ENCODE measurements at regions not wholly inside any gene's neighbourhood (a gene's known extent, or its start where the extent isn't known, plus 50 kb on each side); places are given as distances from the start of the nearest gene placed in this dataset.

GRCh38 chr4:66023061-66023460 lies 352.8 kb upstream of the EPHA5 start:
- H3K36me3 ChIP-seq: no peaks in the 10 kb centered on the region
- H3K27me3 ChIP-seq: no peaks in the 10 kb centered on the region
- no peak overlapping the region for H3K27ac ChIP-seq
- DNase-seq: no peak
- 20 to 37% (median 27%) methylated on average over 1 of the region's 1 CpG for WGBS, 5 donors
- intact Hi-C loops (cut with DNase I; ENCODE audit: low total_unique reads): no loop called here
- H3K4me3 ChIP-seq: no peak overlapping the region
- H3K9me3 ChIP-seq: peaks cover 0 to 5% (median 0%) of the 10 kb centered on the region in 4 donors
- no peak for TF ChIP-seq CTCF (IDR thresholded peaks at IDR 0.05)
- TF ChIP-seq EP300 (IDR thresholded peaks at IDR 0.05): no peak
- TF ChIP-seq POLR2A (IDR thresholded peaks at IDR 0.05): no peak
- TF ChIP-seq POLR2AphosphoS5 (IDR thresholded peaks at IDR 0.05): no peak
- no peaks in the 10 kb centered on the region for H3K4me1 ChIP-seq

- H3K4me1 ChIP-seq: no peaks in the 10 kb centered on the region
- no peak overlapping the region for H3K4me3 ChIP-seq
- no peaks in the 10 kb centered on the region for H3K27me3 ChIP-seq
- peaks cover 0 to 22% (median 19%) of the 10 kb centered on the region in 4 donors for H3K9me3 ChIP-seq
- intact Hi-C loops (cut with DNase I; ENCODE audit: low total_unique reads): no loop called here
- H3K27ac ChIP-seq: no peak overlapping the region
- 83 to 91% (median 89%) methylated on average over 3 of the region's 3 CpGs for WGBS, 5 donors
- no peaks in the 10 kb centered on the region for H3K36me3 ChIP-seq
- TF ChIP-seq CTCF (IDR thresholded peaks at IDR 0.05) (no peak), POLR2AphosphoS5 (IDR thresholded peaks at IDR 0.05) (no peak), POLR2A (IDR thresholded peaks at IDR 0.05) (no peak), EP300 (IDR thresholded peaks at IDR 0.05) (no peak)
- no peak for DNase-seq
Measured at GRCh38 chr4:66017671-66018070, 347.4 kb upstream of the EPHA5 start.

GRCh38 chr4:66016240-66016639 lies 346.0 kb upstream of the EPHA5 start:
- H3K27me3 ChIP-seq: no peaks in the 10 kb centered on the region
- intact Hi-C loops (cut with DNase I; ENCODE audit: low total_unique reads): no loop called here

GRCh38 chr4:66014146-66014765 lies 344.0 kb upstream of the EPHA5 start:
- no peaks in the 10 kb centered on the region for H3K27me3 ChIP-seq
- no peaks in the 10 kb centered on the region for H3K36me3 ChIP-seq
- H3K4me3 ChIP-seq: no peak overlapping the region
- no peak for TF ChIP-seq CTCF (IDR thresholded peaks at IDR 0.05)
- no peak for TF ChIP-seq POLR2A (IDR thresholded peaks at IDR 0.05)
- TF ChIP-seq EP300 (IDR thresholded peaks at IDR 0.05): no peak
- no peak for TF ChIP-seq POLR2AphosphoS5 (IDR thresholded peaks at IDR 0.05)
- peaks cover 4 to 39% (median 28%) of the 10 kb centered on the region in 4 donors for H3K9me3 ChIP-seq
- DNase-seq: no peak
- H3K4me1 ChIP-seq: no peaks in the 10 kb centered on the region
- 9 to 48% (median 31%) methylated on average over 3 of the region's 3 CpGs for whole genome bisulfite sequencing, 5 donors
- H3K27ac ChIP-seq: no peak overlapping the region
- intact Hi-C loops (cut with DNase I; ENCODE audit: low total_unique reads): no loop called here

More at GRCh38 chr4:66016240-66016639, 346.0 kb upstream of the EPHA5 start:
- no peak for TF ChIP-seq POLR2AphosphoS5 (IDR thresholded peaks at IDR 0.05)
- TF ChIP-seq EP300 (IDR thresholded peaks at IDR 0.05): no peak
- no peak for TF ChIP-seq POLR2A (IDR thresholded peaks at IDR 0.05)
- no peak for TF ChIP-seq CTCF (IDR thresholded peaks at IDR 0.05)
- 59 to 94% (median 70%) methylated on average over 1 of the region's 1 CpG for WGBS, 5 donors
- H3K27ac ChIP-seq: no peak overlapping the region
- H3K4me1 ChIP-seq: no peaks in the 10 kb centered on the region
- H3K9me3 ChIP-seq: peaks cover 4 to 36% (median 28%) of the 10 kb centered on the region in 4 donors
- DNase-seq: no peak
- no peaks in the 10 kb centered on the region for H3K36me3 ChIP-seq
- no peak overlapping the region for H3K4me3 ChIP-seq
